ENCODE measurements at regions not wholly inside any gene's neighbourhood (a gene's known extent, or its start where the extent isn't known, plus 50 kb on each side); places are given as distances from the start of the nearest gene placed in this dataset.
"Not testable (repeated sequence)": the region's sequence is repeated elsewhere in the genome, so short reads cannot be mapped to it uniquely, and the experiment has no call there.

GRCh38 chr6:109875973-109876372 is 102.1 kb upstream of the GPR6 start:
- no peak overlapping the region for H3K4me3 ChIP-seq (ENCODE audit: low read depth, low read length)
- no peaks in the 10 kb centered on the region for H3K9me3 ChIP-seq (ENCODE audit: control insufficient read depth, low read length)
- H3K27me3 ChIP-seq (ENCODE audit: control insufficient read depth, insufficient read depth, low read length): no peaks in the 10 kb centered on the region
- no peaks in the 10 kb centered on the region for H3K36me3 ChIP-seq (ENCODE audit: control insufficient read depth, insufficient read depth, low read length)
- no peak overlapping the region for H3K27ac ChIP-seq
- no peak for TF ChIP-seq CTCF (IDR thresholded peaks at IDR 0.05)
- no peak overlapping the region for H3K4me2 ChIP-seq (ENCODE audit: low read length)
- no peaks in the 10 kb centered on the region for H3K4me1 ChIP-seq
- no peaks in the 10 kb centered on the region for H3K79me2 ChIP-seq
- no peak overlapping the region for H3K9ac ChIP-seq
- no peak overlapping the region for H2AFZ ChIP-seq

- Histone ChIP-seq H3K36me3 (ENCODE audit: control insufficient read depth, insufficient read depth, low read length) (no peaks in the 10 kb centered on the region), H3K9ac (no peak overlapping the region), H2AFZ (peak overlapping the region; percentile 33), H3K4me2 (ENCODE audit: low read length) (no peak overlapping the region), H3K9me3 (ENCODE audit: control insufficient read depth, low read length) (no peaks in the 10 kb centered on the region), H3K27ac (no peak overlapping the region), H3K27me3 (ENCODE audit: control insufficient read depth, insufficient read depth, low read length) (no peaks in the 10 kb centered on the region), H3K79me2 (no peaks in the 10 kb centered on the region), H3K4me1 (no peaks in the 10 kb centered on the region), H3K4me3 (ENCODE audit: low read depth, low read length) (no peak overlapping the region)
- no peak for TF ChIP-seq CTCF (IDR thresholded peaks at IDR 0.05)
Observed at GRCh38 chr6:109877028-109878004, 100.8 kb upstream of the GPR6 start.

GRCh38 chr6:109878005-109878690 is 100.0 kb upstream of the GPR6 start:
- not testable (repeated sequence) for H3K9me3 ChIP-seq (ENCODE audit: control insufficient read depth, low read length); H3K36me3 ChIP-seq (ENCODE audit: control insufficient read depth, insufficient read depth, low read length); H3K79me2 ChIP-seq; H3K4me3 ChIP-seq (ENCODE audit: low read depth, low read length); H3K27me3 ChIP-seq (ENCODE audit: control insufficient read depth, insufficient read depth, low read length); H3K4me2 ChIP-seq (ENCODE audit: low read length); H3K9ac ChIP-seq; H2AFZ ChIP-seq; H3K27ac ChIP-seq; H3K4me1 ChIP-seq

GRCh38 chr6:109879081-109879480 is 99.0 kb upstream of the GPR6 start:
- H3K4me1 ChIP-seq; H2AFZ ChIP-seq; H3K4me3 ChIP-seq (ENCODE audit: low read depth, low read length); H3K4me2 ChIP-seq (ENCODE audit: low read length); H3K9me3 ChIP-seq (ENCODE audit: control insufficient read depth, low read length); H3K27ac ChIP-seq; H3K9ac ChIP-seq; H3K27me3 ChIP-seq (ENCODE audit: control insufficient read depth, insufficient read depth, low read length); H3K36me3 ChIP-seq (ENCODE audit: control insufficient read depth, insufficient read depth, low read length); H3K79me2 ChIP-seq: not testable (repeated sequence)

- Histone ChIP-seq H2AFZ (no peak overlapping the region), H3K27me3 (ENCODE audit: control insufficient read depth, insufficient read depth, low read length) (no peaks in the 10 kb centered on the region), H3K4me1 (no peaks in the 10 kb centered on the region), H3K27ac (no peak overlapping the region), H3K79me2 (no peaks in the 10 kb centered on the region), H3K9me3 (ENCODE audit: control insufficient read depth, low read length) (no peaks in the 10 kb centered on the region), H3K36me3 (ENCODE audit: control insufficient read depth, insufficient read depth, low read length) (no peaks in the 10 kb centered on the region), H3K9ac (no peak overlapping the region), H3K4me2 (ENCODE audit: low read length) (no peak overlapping the region), H3K4me3 (ENCODE audit: low read depth, low read length) (no peak overlapping the region)
- no peak for TF ChIP-seq CTCF (IDR thresholded peaks at IDR 0.05)
Observed at GRCh38 chr6:109879521-109879920, 98.6 kb upstream of the GPR6 start.

- not testable (repeated sequence) for H3K4me1 ChIP-seq; H2AFZ ChIP-seq; H3K9ac ChIP-seq; H3K27ac ChIP-seq; H3K9me3 ChIP-seq (ENCODE audit: control insufficient read depth, low read length); H3K36me3 ChIP-seq (ENCODE audit: control insufficient read depth, insufficient read depth, low read length); H3K27me3 ChIP-seq (ENCODE audit: control insufficient read depth, insufficient read depth, low read length); H3K79me2 ChIP-seq; H3K4me3 ChIP-seq (ENCODE audit: low read depth, low read length); H3K4me2 ChIP-seq (ENCODE audit: low read length)
Observed at GRCh38 chr6:109881069-109881468, 97.0 kb upstream of the GPR6 start.

GRCh38 chr6:109881953-109882490 is 96.1 kb upstream of the GPR6 start:
- not testable (repeated sequence) for H2AFZ ChIP-seq; H3K79me2 ChIP-seq; H3K9me3 ChIP-seq (ENCODE audit: control insufficient read depth, low read length); H3K9ac ChIP-seq; H3K4me3 ChIP-seq (ENCODE audit: low read depth, low read length); H3K27ac ChIP-seq; H3K4me2 ChIP-seq (ENCODE audit: low read length); H3K27me3 ChIP-seq (ENCODE audit: control insufficient read depth, insufficient read depth, low read length); H3K4me1 ChIP-seq; H3K36me3 ChIP-seq (ENCODE audit: control insufficient read depth, insufficient read depth, low read length)

Measured in parathyroid adenoma (tissue), 2 donors.